Embryonic facial prominence (tissue), 1 donor: ENCODE measurements at regions not wholly inside any gene's neighbourhood (a gene's known extent, or its start where the extent isn't known, plus 50 kb on each side); places are given as distances from the start of the nearest gene placed in this dataset.
"Not testable (repeated sequence)": the region's sequence is repeated elsewhere in the genome, so short reads cannot be mapped to it uniquely, and the experiment has no call there.

ENCODE experiments used
- DNase-seq: peaks from one replicate; pipeline ENCODE4 v3.0.0-alpha.2; 2016; ENCODE audit errors: extremely low spot score

GRCh38 chr9:71364186-71364955 is 242.9 kb upstream of the TRPM3 start:
- DNase-seq, result no peak

- no peak for DNase-seq
These were observed 242.0 kb upstream of the TRPM3 start for GRCh38 chr9:71363286-71363961.

- no peak for DNase-seq
These were observed 239.9 kb upstream of the TRPM3 start for GRCh38 chr9:71361357-71361756.

GRCh38 chr9:71357346-71357745 is 235.9 kb upstream of the TRPM3 start:
- DNase-seq, result no peak

DNA sequence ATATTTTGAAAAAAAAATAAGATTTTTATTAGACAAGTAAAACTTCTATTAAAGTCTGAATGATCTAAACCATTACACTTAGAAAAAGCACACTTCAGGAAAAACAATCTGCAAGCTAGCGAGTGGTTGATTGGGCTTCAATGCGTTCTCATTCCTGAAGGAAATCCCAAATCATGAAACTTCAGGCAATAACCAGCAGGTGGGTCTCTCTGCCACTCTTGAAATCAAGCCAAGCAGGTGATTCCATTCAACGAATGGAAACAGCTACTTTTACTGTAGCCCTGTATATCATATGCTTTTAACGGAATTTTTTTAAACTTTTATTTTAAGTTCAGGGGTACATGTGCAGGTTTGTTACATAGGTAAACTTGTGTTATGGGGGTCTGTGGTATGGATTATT is 234.5 kb upstream of the TRPM3 start:
- DNase-seq, result no peak

DNA sequence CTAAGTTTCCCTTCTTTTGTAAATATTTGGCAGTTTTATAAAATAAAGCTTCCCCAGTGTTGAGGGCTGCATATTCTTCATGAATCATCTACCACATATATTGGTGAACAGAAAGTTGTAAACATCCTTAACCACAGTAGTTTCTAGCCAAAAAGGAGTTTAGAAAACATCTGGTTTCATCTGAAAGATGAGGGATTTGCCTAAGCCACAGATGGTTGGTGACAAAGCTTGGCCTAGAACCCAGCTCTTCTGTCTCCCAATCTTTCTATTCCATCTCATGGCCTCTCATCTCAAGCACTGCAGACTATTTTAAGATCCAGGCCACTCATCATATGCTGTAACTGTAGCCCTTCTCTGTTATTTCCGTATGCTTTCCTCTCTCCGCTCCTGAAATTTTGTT is 232.3 kb upstream of the TRPM3 start:
- no peak for DNase-seq

GRCh38 chr9:71352837-71353236 is 231.4 kb upstream of the TRPM3 start:
- no peak for DNase-seq

DNA sequence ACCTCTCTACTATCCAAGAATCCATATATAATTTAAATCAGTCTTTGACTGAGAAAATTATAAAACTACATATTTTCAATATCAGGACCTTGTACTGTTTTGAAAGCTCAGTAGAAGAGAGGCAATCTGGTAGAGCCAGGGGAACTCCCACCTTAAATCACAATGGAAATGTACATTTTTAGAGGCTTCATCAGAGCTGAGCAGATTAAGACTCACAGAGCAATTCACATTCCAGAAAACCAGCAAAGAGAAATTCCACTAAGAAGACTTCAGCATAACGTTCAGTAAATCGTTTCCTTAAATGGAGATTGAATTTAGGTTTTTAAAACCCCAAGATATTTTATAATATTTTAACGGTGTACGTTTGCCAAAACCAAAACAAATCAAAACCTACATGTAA is 227.8 kb upstream of the TRPM3 start:
- no peak for DNase-seq

- no peak for DNase-seq
These were observed 211.9 kb upstream of the TRPM3 start for GRCh38 chr9:71333321-71333720.

DNA sequence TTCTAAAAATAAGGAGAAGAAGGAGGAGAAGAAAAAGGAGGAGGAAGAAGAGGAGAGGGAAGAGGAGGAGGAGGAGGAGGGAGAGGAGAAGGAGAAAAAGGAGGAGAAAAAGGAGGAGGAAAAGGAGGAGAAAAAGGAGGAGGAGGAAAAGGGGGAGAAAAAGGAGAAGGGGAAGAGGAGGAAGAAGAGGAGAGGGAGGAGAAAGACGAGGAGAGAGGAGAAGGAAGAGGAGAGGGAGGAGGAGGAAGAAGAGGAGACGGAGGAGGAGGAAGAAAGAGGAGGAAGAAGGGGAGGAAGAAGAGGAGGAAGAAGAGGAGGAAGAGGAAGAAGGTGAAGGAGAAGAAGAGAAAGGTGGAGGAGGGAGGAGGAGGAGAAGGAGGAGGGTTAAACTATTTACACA is 210.2 kb upstream of the TRPM3 start:
- DNase-seq, result no peak

GRCh38 chr9:71329873-71330272 is 208.5 kb upstream of the TRPM3 start:
- no peak for DNase-seq

DNA sequence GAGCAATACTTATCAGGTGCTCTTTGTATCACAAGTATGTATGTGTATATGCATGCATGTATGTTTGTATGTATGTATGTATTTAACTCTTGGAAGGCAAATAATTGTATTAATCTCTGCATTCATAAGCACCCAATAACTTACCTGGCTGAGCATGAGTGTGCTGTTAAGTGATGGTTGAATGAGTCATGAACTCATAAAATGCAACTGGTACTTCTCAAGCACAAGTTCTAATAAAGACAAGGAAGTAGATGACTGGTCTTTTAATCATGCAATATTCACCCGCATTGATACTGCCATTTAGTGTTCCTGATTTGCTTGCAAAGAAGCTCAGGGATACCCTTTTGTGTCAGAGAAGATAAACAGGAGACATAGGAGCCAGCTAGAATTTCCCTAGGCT is 204.9 kb upstream of the TRPM3 start:
- DNase-seq, result no peak

DNA sequence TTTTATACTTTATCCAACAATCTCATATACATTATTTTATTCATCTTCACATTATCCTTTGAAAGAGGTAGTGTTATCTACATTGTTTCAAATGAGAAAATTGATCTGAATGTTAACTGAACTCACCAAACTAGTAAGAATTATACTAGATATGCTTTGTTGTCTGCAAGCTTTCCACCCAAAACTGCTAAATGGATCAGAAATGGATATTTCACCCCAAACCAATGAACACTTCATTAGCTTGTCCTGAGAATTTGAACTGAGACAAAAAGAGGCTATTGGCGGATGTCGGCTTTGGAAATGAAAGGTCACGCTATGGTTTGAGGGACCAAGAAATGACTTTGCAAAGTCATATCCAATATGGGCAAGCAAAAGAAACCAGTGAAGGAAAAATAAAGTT is 201.9 kb upstream of the TRPM3 start:
- DNase-seq, result no peak

DNA sequence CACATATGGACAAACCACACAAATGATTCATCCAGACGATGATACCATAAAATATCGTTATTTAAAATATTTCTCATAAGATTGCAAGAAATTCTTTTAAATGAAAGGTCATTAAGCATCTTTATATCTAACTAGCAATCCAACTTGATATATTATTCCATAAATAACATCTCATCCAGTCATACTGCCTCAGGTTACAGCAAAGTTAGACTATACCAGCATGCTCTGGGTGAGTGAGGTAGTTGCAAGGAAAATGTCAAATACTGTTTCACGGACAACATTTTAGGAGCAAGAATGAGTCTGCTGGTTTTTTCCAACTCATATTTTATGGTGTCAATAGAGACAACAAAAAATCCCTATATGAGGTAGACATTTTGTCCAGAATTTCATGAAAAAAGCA is 200.9 kb upstream of the TRPM3 start:
- DNase-seq, result no peak

GRCh38 chr9:71308454-71308853 is 187.0 kb upstream of the TRPM3 start:
- DNase-seq, result no peak

DNA sequence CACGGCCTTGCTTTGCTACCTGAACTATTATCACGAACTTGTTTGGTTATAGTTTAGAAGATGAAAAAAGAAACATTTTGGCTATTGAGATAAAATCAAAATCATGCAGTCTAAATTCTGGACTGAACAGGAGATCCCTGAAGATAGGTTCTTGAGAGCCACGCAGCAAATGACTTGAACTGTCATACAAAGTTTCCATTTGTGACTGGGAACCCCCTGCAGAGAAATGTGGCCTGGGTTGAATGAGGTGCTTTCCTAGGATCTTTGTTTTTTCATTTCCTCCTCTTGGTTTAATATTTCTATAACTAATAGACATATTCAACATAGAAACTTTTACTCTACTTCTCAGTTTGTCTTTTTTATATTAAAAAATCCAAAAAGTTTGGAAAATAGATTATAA is 184.7 kb upstream of the TRPM3 start:
- no peak for DNase-seq

GRCh38 chr9:71303351-71303750 is 181.9 kb upstream of the TRPM3 start:
- DNase-seq, result no peak

DNA sequence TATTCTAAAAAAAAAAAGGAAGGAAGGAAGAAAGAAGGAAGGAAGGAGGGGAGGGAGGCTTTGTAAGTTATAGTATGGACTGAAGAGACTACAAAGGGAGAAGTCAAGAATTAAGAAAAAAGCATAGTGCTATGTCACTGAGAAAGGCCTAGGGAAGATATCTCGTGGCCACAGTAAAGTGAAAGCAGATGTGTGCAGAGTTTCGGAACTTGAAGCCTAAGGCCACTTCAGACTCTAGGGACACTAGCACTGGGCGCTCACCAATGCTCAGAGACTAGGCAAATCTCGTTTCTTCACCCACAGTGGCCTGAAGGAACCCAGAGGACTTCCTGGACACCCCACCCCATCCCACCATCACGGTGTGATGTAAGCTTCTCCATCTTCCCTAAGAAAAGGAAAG is 181.4 kb upstream of the TRPM3 start:
- DNase-seq, result no peak

GRCh38 chr9:71295928-71296327 is 174.5 kb upstream of the TRPM3 start:
- no peak for DNase-seq

DNA sequence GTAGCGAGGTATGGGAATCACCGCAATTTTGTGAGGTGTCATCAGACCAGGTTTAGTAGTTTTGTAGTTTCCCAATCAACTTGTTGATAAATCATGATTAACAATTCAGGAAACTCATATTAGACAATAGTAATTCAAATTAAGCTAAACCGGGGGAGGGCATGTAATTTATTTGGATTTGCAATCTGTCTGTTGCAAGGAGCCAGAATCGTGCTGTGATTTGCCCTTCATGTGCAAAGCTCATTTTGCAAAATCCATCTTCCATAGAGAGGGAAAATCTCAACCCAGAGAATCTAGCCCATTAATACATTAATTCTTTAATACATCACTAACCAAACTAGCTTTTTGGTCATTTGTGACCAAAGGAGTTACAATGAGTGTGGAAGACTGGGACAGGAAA is 164.7 kb upstream of the TRPM3 start:
- DNase-seq, result no peak

- peak; percentile 60 for DNase-seq
These were observed 163.8 kb upstream of the TRPM3 start for GRCh38 chr9:71285191-71285656.

DNA sequence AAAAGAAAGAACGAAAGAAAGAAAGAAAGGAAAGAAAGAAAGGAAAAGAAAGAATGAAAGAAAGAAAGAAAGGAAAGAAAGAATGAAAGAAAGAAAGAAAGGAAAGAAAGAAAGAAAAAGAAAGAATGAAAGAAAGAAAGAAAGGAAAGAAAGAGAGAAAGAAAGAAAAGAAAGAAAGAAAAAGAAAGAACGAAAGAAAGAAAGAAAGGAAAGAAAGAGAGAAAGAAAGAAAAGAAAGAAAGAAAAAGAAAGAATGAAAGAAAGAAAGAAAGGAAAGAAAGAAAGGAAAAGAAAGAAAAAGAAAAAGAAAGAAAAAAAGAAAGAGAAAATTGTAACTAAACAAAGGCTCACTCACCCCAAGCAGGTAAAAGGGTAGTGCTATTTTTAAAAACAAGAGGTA is 160.7 kb upstream of the TRPM3 start:
- DNase-seq, result not testable (repeated sequence)

- DNase-seq, result no peak
These were observed 157.8 kb upstream of the TRPM3 start for GRCh38 chr9:71279151-71279739.
